SU-DHL-6 (cell line): ENCODE measurements at regions not wholly inside any gene's neighbourhood (a gene's known extent, or its start where the extent isn't known, plus 50 kb on each side); places are given as distances from the start of the nearest gene placed in this dataset.

Source experiments
- EZH2phosphoT487 ChIP-seq: fragments of 200-600 bp; sonication (generic), shearing (Covaris generic); conservative IDR thresholded peaks from 2 replicates; pipeline ENCODE4 v1.6.1; 2018; ENCODE audit warnings: mild to moderate bottlenecking, antibody characterized with exemption, low read length, moderate library complexity, mixed read lengths
- TF ChIP-seq, protein P1 (sequence below): fragments of 200-600 bp; sonication (generic); IDR thresholded peaks from one replicate; pipeline ENCODE4 v1.5.1; 2017; ENCODE audit warnings: antibody characterized with exemption, mild to moderate bottlenecking, low read length, moderate library complexity; ENCODE audit not compliant: insufficient read depth, poor library complexity, severe bottlenecking

DNA sequence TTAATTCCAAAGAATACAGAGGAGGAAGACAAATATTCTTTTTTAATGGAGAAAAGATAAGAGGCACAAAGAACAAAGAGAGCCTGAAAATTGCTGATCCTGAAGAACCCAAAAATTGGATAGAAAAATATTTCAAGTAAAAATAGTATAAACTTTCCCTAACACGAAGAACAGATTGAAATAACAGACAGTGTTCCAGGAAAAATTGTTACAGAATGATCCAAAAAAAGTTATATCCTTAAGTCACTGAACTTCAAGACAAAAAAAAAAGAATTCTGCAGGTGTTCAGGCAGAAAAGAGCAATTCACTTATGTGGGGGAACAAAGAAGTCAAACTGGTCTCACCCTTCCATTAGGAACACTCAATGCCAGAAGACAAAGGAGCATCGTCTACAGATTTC lies 160.2 kb downstream of the KLF12 start:
- TF ChIP-seq, protein P1, sequence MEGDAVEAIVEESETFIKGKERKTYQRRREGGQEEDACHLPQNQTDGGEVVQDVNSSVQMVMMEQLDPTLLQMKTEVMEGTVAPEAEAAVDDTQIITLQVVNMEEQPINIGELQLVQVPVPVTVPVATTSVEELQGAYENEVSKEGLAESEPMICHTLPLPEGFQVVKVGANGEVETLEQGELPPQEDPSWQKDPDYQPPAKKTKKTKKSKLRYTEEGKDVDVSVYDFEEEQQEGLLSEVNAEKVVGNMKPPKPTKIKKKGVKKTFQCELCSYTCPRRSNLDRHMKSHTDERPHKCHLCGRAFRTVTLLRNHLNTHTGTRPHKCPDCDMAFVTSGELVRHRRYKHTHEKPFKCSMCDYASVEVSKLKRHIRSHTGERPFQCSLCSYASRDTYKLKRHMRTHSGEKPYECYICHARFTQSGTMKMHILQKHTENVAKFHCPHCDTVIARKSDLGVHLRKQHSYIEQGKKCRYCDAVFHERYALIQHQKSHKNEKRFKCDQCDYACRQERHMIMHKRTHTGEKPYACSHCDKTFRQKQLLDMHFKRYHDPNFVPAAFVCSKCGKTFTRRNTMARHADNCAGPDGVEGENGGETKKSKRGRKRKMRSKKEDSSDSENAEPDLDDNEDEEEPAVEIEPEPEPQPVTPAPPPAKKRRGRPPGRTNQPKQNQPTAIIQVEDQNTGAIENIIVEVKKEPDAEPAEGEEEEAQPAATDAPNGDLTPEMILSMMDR = no peak
- TF ChIP-seq EZH2phosphoT487 = no peak
